ENCODE measurements at regions not wholly inside any gene's neighbourhood (a gene's known extent, or its start where the extent isn't known, plus 50 kb on each side); places are given as distances from the start of the nearest gene placed in this dataset.

DNA sequence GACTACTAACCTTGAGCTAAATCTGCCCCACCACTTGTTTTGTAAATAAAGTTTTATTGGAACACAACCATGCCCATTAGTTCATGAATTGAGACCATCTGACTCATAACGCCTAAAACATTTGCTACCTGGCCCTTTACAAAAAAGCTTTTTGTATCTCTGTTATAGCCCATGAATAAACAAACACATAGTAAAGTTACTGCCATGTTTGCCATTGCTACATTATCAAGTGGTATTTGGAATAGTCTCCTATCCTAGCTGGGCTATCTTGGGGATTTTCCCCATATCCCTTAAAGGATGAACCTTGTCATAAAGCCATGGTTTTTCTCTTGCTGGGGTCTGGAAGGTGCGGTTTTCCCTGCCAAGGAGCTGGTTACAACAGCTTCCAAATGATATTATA lies 112.3 kb downstream of the FAM9B start:
- Histone ChIP-seq H3K27ac (no peak overlapping the region), H3K36me3 (no peaks in the 10 kb centered on the region)

DNA sequence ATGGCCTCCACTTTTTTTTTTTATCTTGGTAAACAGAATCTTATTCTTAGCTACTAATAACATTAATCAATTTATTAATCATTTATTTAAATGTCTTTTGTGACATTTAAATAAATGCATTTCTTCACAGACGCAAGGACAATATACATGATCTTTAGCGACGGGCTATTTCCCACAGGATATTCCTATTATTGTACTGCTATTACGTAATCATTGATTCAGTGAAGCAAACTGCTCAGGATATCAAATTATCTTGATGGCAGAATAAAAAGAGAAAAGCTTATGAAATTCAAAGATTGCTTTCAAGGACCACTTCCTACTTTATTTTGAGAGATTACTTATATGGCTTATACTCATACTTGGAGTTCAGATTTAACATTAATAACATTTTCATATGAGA lies 114.1 kb downstream of the FAM9B start:
- H3K4me1 ChIP-seq: no peaks in the 10 kb centered on the region
- no peak for TF ChIP-seq POLR2A (IDR thresholded peaks at IDR 0.05)
- TF ChIP-seq, protein P1, sequence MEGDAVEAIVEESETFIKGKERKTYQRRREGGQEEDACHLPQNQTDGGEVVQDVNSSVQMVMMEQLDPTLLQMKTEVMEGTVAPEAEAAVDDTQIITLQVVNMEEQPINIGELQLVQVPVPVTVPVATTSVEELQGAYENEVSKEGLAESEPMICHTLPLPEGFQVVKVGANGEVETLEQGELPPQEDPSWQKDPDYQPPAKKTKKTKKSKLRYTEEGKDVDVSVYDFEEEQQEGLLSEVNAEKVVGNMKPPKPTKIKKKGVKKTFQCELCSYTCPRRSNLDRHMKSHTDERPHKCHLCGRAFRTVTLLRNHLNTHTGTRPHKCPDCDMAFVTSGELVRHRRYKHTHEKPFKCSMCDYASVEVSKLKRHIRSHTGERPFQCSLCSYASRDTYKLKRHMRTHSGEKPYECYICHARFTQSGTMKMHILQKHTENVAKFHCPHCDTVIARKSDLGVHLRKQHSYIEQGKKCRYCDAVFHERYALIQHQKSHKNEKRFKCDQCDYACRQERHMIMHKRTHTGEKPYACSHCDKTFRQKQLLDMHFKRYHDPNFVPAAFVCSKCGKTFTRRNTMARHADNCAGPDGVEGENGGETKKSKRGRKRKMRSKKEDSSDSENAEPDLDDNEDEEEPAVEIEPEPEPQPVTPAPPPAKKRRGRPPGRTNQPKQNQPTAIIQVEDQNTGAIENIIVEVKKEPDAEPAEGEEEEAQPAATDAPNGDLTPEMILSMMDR (IDR thresholded peaks at IDR 0.05 in 4 of 5, conservative IDR thresholded peaks at IDR 0.05 in 1 of 5): no peak
- H3K27me3 ChIP-seq: no peaks in the 10 kb centered on the region
- no peak for ATAC-seq
- intact Hi-C loops (cut with DNase I; ENCODE audit: low total_unique reads) (no loop called here), in situ Hi-C loops (cut with MboI; ENCODE audit: low sequenced_read_pairs in 4 of 4) (no loop called here)
- H3K27ac ChIP-seq: no peak overlapping the region
- H3K4me3 ChIP-seq: no peak overlapping the region
- H3K36me3 ChIP-seq: no peaks in the 10 kb centered on the region
- no peak for DNase-seq
- no peaks in the 10 kb centered on the region for H3K9me3 ChIP-seq

More for the DNA sequence above, 112.3 kb downstream of the FAM9B start:
- Histone ChIP-seq H3K9me3 (no peaks in the 10 kb centered on the region), H3K4me3 (no peak overlapping the region), H3K27me3 (no peaks in the 10 kb centered on the region), H3K4me1 (no peaks in the 10 kb centered on the region)
- intact Hi-C loops (cut with DNase I; ENCODE audit: low total_unique reads): no loop called here
- no peak for TF ChIP-seq POLR2A (IDR thresholded peaks at IDR 0.05)
- TF ChIP-seq, protein P1 (IDR thresholded peaks at IDR 0.05 in 4 of 5, conservative IDR thresholded peaks at IDR 0.05 in 1 of 5): no peak
- in situ Hi-C loops (cut with MboI; ENCODE audit: low sequenced_read_pairs in 4 of 4): no loop called here
- ATAC-seq: no peak
- no peak for DNase-seq

DNA sequence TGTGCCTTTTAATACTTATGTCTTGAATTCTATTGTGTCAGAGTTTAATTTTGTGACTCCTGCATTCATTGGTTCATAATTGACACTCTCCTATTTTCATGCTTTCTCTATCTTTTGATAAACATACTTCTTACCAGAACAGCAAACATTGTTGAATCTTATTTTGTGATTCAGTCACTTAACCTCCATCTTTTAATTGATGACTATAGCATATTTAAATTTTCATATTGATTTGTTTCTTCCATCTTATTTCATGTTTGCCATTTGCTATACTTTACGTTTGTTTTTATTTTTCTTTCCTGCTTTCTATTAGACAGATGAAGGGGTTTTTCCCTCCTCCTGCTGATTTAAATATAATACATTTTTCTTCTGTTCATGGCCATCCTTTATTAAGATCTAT lies 115.5 kb upstream of the FAM9A start:
- H3K9me3 ChIP-seq: no peaks in the 10 kb centered on the region
- no peaks in the 10 kb centered on the region for H3K27me3 ChIP-seq
- in situ Hi-C loops (cut with MboI; ENCODE audit: low sequenced_read_pairs in 4 of 4) (no loop called here), intact Hi-C loops (cut with DNase I; ENCODE audit: low total_unique reads) (no loop called here)
- no peaks in the 10 kb centered on the region for H3K36me3 ChIP-seq
- ATAC-seq: no peak
- H3K27ac ChIP-seq: no peak overlapping the region
- no peaks in the 10 kb centered on the region for H3K4me1 ChIP-seq
- no peak overlapping the region for H3K4me3 ChIP-seq
- no peak for TF ChIP-seq POLR2A (IDR thresholded peaks at IDR 0.05)
- TF ChIP-seq, protein P1 (IDR thresholded peaks at IDR 0.05 in 4 of 5, conservative IDR thresholded peaks at IDR 0.05 in 1 of 5): no peak
- no peak for DNase-seq

DNA sequence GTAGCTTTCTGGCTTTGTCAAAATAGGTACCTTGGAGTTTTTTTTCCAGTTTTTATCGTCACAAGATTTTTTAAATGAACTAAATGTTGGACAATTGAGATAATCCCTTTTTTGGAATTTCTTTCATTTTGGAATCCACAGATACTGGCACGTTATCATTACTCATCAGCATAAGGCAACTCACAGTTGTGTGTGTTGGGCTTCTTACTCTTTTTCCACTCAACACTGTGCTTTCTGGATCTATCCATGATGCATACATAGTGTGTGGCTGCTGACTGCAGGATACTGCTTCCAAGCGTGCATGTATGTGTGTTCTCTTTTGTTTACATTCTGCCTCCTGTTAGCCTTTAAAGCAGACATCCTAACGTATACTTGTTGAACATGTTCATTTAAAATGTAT lies 113.5 kb upstream of the FAM9A start:
- ATAC-seq: no peak
- no peak for TF ChIP-seq POLR2A (IDR thresholded peaks at IDR 0.05)
- TF ChIP-seq, protein P1 (IDR thresholded peaks at IDR 0.05 in 4 of 5, conservative IDR thresholded peaks at IDR 0.05 in 1 of 5): no peak
- Histone ChIP-seq H3K36me3 (no peaks in the 10 kb centered on the region), H3K4me1 (no peaks in the 10 kb centered on the region), H3K27me3 (no peaks in the 10 kb centered on the region), H3K4me3 (no peak overlapping the region), H3K27ac (no peak overlapping the region), H3K9me3 (no peaks in the 10 kb centered on the region)
- no peak for DNase-seq
- in situ Hi-C loops (cut with MboI; ENCODE audit: low sequenced_read_pairs in 4 of 4) (no loop called here), intact Hi-C loops (cut with DNase I; ENCODE audit: low total_unique reads) (no loop called here)

DNA sequence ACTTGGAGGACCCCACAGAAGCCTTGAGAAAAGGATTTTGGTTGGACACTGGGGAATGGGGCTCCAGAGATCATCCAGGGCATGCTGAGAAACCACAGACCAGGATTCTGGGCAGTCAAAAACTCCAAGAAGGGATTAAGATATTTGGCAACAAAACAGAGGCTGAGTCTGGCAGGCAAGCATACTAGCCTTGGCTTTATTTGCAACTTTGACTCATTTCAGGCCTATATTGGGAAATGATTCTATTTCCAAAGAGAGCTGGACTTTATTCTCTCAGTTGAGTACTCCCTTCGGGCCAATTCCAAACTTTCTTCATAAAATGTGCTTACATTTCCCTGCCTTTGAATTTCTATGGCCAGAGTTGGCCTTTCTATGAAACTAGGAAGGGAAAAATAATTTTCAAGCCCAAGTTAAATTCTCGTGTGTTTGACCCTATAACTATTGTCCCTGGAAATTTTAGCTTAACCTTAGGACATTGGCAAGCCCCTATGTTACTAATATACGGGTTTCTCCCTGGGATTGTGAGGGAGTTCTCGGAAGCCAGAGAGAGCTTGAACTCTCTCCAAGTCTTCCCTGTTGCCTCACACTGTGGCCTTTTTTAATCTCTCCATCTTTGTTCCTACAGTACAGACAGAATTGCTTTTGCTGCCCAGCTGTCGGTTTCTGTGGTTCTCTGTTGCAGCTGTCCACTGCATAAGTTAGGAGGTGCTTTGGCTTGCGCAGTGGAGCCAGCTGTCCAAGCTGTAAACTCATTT lies 112.6 kb upstream of the FAM9A start:
- no peaks in the 10 kb centered on the region for H3K9me3 ChIP-seq
- H3K27me3 ChIP-seq: no peaks in the 10 kb centered on the region
- intact Hi-C loops (cut with DNase I; ENCODE audit: low total_unique reads) (no loop called here), in situ Hi-C loops (cut with MboI; ENCODE audit: low sequenced_read_pairs in 4 of 4) (no loop called here)
- no peaks in the 10 kb centered on the region for H3K4me1 ChIP-seq
- DNase-seq (peak in 1 of 2 donors; percentile 14), ATAC-seq (peak; percentile 69 to 80)
- no peak overlapping the region for H3K27ac ChIP-seq
- no peak overlapping the region for H3K4me3 ChIP-seq
- no peaks in the 10 kb centered on the region for H3K36me3 ChIP-seq
- TF ChIP-seq POLR2A (IDR thresholded peaks at IDR 0.05): no peak
- TF ChIP-seq, protein P1 (IDR thresholded peaks at IDR 0.05 in 4 of 5, conservative IDR thresholded peaks at IDR 0.05 in 1 of 5): no peak

Data from gastrocnemius medialis (tissue), 4 donors.